ENCODE measurements at regions not wholly inside any gene's neighbourhood (a gene's known extent, or its start where the extent isn't known, plus 50 kb on each side); places are given as distances from the start of the nearest gene placed in this dataset.

DNA sequence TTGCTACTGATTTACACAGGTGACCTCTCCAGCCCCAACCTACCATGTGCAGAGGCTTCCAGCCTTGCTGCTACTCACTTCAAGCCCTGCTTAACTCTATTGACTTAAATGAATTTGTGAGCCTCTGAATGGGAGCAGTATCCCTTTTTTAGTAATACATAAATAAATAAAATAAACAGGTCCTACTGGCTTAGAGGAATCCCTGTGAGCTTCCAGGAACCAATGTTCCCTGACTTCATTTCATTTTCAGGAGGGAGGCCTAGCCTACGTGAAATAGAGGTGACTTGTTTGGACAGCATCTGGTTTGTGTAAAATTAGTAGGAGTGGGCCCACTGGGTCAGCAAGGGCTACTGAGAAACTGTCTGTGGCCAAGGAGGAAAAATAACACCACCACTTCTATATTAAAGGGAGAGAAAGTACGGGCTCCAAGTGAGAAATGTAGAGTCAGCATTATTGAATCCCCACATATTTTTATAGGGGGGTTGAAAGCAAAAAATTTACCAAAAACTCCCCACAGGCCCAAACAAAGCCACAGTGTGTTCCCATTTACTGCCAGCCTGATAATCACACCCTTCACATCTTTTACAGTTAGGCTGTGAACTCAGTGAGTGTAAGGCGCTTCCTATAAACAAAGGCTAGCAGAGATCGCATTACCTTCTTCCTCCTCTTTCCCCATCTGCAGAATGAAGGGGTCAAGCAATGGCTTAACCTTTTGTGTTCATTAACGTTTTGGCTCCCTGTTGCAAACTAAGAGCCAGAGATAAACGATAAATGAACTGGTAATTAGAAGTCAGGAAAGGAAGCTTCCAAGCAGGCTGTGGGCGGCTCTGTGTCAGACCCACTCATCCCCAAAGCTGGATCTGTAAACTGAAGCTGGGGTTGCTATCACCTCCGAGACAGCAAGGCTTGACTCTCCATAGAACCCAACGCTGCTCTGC, 138.8 kb upstream of the LIFR start:
- H3K27ac ChIP-seq (ENCODE audit: low read depth in 2 of 2, low read length in 1 of 2): no peak overlapping the region
- H3F3A ChIP-seq (replicated peaks; ENCODE audit: insufficient read depth): no peaks in the 10 kb centered on the region
- ChIA-PET POLR2A (no interaction called here), CTCF (interaction anchor here (1.1 to 1.2 kb wide), 2 partner anchors 14 to 114 kb away, joined by 4 read pairs; no protein-coding TSS in a partner anchor)
- 66% methylated on average over 9 of the region's 9 CpGs for WGBS (ENCODE audit: low lambda C conversion rate)
- H3K27me3 ChIP-seq (ENCODE audit: insufficient read depth): no peaks in the 10 kb centered on the region
- H4K20me1 ChIP-seq (ENCODE audit: insufficient read depth): no peaks in the 10 kb centered on the region
- no peaks in the 10 kb centered on the region for H3K79me2 ChIP-seq (ENCODE audit: insufficient read depth)
- H2AFZ ChIP-seq (ENCODE audit: low read depth): no peak overlapping the region
- DNase-seq: no peak
- no peak overlapping the region for H3K4me3 ChIP-seq (ENCODE audit: low read depth in 2 of 2, low read length in 1 of 2)
- TF ChIP-seq TAF1 (IDR thresholded peaks at IDR 0.05; ENCODE audit: borderline replicate concordance, low read depth, low read length): no peak
- TF ChIP-seq RCOR1 (IDR thresholded peaks at IDR 0.05; ENCODE audit: low read length): no peak
- no peak for TF ChIP-seq FOSL2 (IDR thresholded peaks at IDR 0.05; ENCODE audit: borderline replicate concordance, low read depth)
- no peak for TF ChIP-seq FOXJ3 (CRISPR knock-in tag; IDR thresholded peaks at IDR 0.05)
- TF ChIP-seq, protein P1, sequence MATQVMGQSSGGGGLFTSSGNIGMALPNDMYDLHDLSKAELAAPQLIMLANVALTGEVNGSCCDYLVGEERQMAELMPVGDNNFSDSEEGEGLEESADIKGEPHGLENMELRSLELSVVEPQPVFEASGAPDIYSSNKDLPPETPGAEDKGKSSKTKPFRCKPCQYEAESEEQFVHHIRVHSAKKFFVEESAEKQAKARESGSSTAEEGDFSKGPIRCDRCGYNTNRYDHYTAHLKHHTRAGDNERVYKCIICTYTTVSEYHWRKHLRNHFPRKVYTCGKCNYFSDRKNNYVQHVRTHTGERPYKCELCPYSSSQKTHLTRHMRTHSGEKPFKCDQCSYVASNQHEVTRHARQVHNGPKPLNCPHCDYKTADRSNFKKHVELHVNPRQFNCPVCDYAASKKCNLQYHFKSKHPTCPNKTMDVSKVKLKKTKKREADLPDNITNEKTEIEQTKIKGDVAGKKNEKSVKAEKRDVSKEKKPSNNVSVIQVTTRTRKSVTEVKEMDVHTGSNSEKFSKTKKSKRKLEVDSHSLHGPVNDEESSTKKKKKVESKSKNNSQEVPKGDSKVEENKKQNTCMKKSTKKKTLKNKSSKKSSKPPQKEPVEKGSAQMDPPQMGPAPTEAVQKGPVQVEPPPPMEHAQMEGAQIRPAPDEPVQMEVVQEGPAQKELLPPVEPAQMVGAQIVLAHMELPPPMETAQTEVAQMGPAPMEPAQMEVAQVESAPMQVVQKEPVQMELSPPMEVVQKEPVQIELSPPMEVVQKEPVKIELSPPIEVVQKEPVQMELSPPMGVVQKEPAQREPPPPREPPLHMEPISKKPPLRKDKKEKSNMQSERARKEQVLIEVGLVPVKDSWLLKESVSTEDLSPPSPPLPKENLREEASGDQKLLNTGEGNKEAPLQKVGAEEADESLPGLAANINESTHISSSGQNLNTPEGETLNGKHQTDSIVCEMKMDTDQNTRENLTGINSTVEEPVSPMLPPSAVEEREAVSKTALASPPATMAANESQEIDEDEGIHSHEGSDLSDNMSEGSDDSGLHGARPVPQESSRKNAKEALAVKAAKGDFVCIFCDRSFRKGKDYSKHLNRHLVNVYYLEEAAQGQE (IDR thresholded peaks at IDR 0.05; ENCODE audit: low read depth, low read length): no peak
- no peak for TF ChIP-seq SMC3 (IDR thresholded peaks at IDR 0.05; ENCODE audit: low read depth, low read length)
- no peak for TF ChIP-seq POLR2AphosphoS5 (IDR thresholded peaks at IDR 0.05; ENCODE audit: low read depth, low read length)
- TF ChIP-seq MXI1 (IDR thresholded peaks at IDR 0.05; ENCODE audit: low read depth, low read length): no peak
- no peak for TF ChIP-seq ELF1 (IDR thresholded peaks at IDR 0.05)
- no peak for TF ChIP-seq GABPA (IDR thresholded peaks at IDR 0.05; ENCODE audit: low read depth)
- no peak for TF ChIP-seq YY1 (IDR thresholded peaks at IDR 0.05; ENCODE audit: low read depth)
- no peak for TF ChIP-seq RFX5 (IDR thresholded peaks at IDR 0.05; ENCODE audit: low read length)
- no peak for TF ChIP-seq TEAD4 (IDR thresholded peaks at IDR 0.05; ENCODE audit: borderline replicate concordance, insufficient read depth)
- no peak for TF ChIP-seq SIN3A (IDR thresholded peaks at IDR 0.05; ENCODE audit: borderline replicate concordance, low read depth, low read length)
- TF ChIP-seq EP300 (IDR thresholded peaks at IDR 0.05; ENCODE audit: borderline replicate concordance in 1 of 2, low read depth in 1 of 2, low read length in 1 of 2): no peak
- TF ChIP-seq JUND (IDR thresholded peaks at IDR 0.05): no peak
- H3K36me3 ChIP-seq (replicated peaks in 1 of 2; ENCODE audit: control insufficient read depth in 1 of 2, insufficient read depth in 2 of 2, low read length in 1 of 2): no peaks in the 10 kb centered on the region
- no peak overlapping the region for H3K9ac ChIP-seq
- H3K9me2 ChIP-seq: no peaks in the 10 kb centered on the region
- H3K4me2 ChIP-seq: no peak overlapping the region
- H3K9me3 ChIP-seq: no peaks in the 10 kb centered on the region
- peaks cover 0 to 5% of the 10 kb centered on the region in 2 experiments; a peak in 1 of 4 replicates for H3K4me1 ChIP-seq (ENCODE audit: control insufficient read depth in 1 of 2, insufficient read depth in 2 of 2, low read depth in 1 of 2, low read length in 1 of 2)

All from SK-N-SH (cell line).